Cardiac muscle cell (in vitro differentiated cells and primary cell): ENCODE measurements at regions not wholly inside any gene's neighbourhood (a gene's known extent, or its start where the extent isn't known, plus 50 kb on each side); places are given as distances from the start of the nearest gene placed in this dataset.

Experiments used
- DNase-seq, 2 donors: peaks; one replicate each; pipeline versions ENCODE4 v3.0.0 to v3.0.0-alpha.2; 2010 to 2017; ENCODE audit warnings: low read depth in 1 of 2, low spot score in 1 of 2
- H3K27ac ChIP-seq: fragments of 200-600 bp; sonication (generic); 2 replicates; pipeline ENCODE4 v1.5.1; 2016
- H3K27me3 ChIP-seq: fragments of 200-600 bp; sonication (generic); 2 replicates; pipeline ENCODE4 v1.6.0; 2016; ENCODE audit warnings: control low read depth
- H3K36me3 ChIP-seq: fragments of 200-600 bp; sonication (generic); 2 replicates; pipeline ENCODE4 v1.5.1; 2016; ENCODE audit warnings: control low read depth
- H3K4me1 ChIP-seq: fragments of 200-600 bp; sonication (generic); 2 replicates; pipeline ENCODE4 v1.8.1; 2017; ENCODE audit warnings: low read depth, mild to moderate bottlenecking, mixed run types
- H3K4me3 ChIP-seq: fragments of 200-600 bp; sonication (generic); 2 replicates; pipeline ENCODE4 v1.5.1; 2016; ENCODE audit warnings: mild to moderate bottlenecking
- H3K9me3 ChIP-seq: fragments of 200-600 bp; sonication (generic); 2 replicates; pipeline ENCODE4 v1.5.1; 2017; ENCODE audit warnings: low read depth, mild to moderate bottlenecking, control low read depth
- CTCF ChIP-seq: IDR thresholded peaks from 2 replicates; pipeline ENCODE4 v1.5.1; 2012; ENCODE audit warnings: low read depth, mild to moderate bottlenecking, low read length

DNA sequence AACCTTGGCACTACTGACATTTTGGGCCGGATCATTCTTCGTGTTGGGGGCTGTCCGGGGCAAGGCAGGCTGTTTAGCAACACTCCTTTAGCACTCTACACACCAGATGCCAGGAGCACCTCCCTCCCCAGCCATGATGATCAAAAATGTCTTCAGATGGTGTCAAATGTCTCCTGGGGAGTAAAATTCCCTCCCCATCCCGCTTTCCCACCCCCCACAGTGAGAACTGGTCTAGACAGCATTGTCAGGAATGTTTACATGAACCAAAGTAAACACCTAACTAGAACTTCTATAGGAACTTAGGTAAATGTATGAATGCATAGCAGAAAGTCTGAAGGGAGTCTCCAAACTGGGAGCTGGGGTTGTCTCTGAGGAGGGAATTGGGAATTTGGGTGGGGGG lies 70.0 kb upstream of the TOP1 start:
- no peaks in the 10 kb centered on the region for H3K4me1 ChIP-seq
- H3K9me3 ChIP-seq = no peaks in the 10 kb centered on the region
- H3K27ac ChIP-seq = no peak overlapping the region
- no peak for DNase-seq
- H3K4me3 ChIP-seq = no peak overlapping the region
- H3K27me3 ChIP-seq = no peaks in the 10 kb centered on the region
- no peak for TF ChIP-seq CTCF
- no peaks in the 10 kb centered on the region for H3K36me3 ChIP-seq

DNA sequence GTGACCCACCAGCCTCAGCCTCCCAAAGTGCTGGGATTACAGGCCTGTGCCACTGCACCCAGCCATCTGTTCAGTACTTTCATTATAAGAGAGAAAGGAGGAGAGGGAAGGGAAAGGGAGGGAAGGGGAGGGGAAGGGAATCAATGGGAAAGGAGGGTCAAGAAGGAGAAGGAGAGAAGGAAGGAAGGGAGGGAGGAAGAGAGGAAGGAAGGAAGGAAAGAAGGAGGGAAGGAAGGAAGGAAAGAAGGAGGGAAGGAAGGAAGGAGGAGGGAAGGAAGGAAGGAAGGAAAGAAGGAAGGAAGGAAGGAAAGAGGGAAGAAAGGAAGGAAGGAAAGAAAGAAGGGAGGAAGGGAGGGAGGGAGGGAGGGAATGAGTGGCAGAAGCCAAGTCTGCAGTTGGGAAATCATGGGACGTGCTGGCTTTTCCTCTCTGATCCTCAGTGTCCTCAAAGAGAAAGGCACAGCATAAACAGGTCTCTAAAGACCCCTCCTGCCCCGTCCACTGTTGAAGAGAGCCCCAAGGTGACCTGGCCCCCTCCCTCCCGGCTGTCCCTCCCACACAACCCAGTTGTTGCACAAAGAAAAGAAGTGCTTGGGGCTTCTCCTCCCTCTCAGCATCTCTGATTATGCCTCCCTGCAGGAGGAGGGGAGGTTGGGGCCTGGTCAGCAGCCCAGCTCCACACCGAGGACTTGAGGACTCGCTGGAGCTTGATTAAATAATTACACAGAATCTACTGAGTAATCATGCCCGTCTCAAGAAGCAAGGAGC lies 69.1 kb upstream of the TOP1 start:
- no peak for DNase-seq
- Histone ChIP-seq H3K27ac (no peak overlapping the region), H3K36me3 (no peaks in the 10 kb centered on the region), H3K4me3 (no peak overlapping the region), H3K4me1 (no peaks in the 10 kb centered on the region), H3K9me3 (no peaks in the 10 kb centered on the region), H3K27me3 (no peaks in the 10 kb centered on the region)
- no peak for TF ChIP-seq CTCF

DNA sequence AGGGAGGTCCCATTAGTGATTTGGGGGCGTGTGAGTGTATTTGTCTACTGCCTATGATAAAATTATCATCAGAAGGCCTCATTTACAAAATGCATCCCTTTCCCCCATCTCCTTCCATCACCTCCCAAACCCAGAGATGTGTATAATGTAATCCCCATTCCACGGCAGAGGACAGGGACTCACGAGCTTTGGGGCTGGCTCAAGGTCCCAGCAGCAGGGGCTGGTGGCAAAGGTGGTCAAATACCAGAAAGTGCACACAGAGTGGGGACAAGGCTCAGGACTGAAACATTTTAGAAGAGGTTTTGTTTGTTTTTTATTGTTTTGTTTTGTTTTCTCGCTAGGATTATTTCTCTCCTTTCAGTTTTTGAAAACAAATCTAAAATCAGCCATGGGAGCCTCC lies 68.5 kb upstream of the TOP1 start:
- DNase-seq = no peak
- TF ChIP-seq CTCF = no peak
- no peaks in the 10 kb centered on the region for H3K4me1 ChIP-seq
- H3K27me3 ChIP-seq = no peaks in the 10 kb centered on the region
- H3K9me3 ChIP-seq = no peaks in the 10 kb centered on the region
- no peaks in the 10 kb centered on the region for H3K36me3 ChIP-seq
- H3K27ac ChIP-seq = no peak overlapping the region
- no peak overlapping the region for H3K4me3 ChIP-seq

DNA sequence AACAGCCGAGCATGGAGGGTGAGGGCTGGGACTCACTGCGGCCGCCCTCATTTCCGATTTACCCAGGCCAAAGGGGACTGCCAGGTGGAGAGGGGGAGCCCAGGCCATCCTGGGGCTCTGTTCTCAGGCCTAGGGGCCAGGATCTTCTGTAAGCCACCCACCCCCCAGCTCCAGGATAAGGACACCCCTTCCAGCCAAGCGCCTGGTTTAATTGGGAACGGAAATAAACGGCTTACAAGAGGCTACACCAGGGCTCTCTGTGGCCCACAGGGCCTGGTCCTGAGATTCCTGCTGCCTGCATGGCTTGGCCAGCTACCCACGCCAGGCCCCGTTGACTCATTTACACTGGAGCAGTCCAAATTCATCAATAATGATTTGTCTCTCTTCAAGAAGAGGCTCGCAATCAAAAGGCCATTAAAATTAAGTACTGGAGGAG lies 68.1 kb upstream of the TOP1 start:
- Histone ChIP-seq H3K4me3 (no peak overlapping the region), H3K4me1 (no peaks in the 10 kb centered on the region), H3K27me3 (no peaks in the 10 kb centered on the region), H3K27ac (no peak overlapping the region), H3K36me3 (no peaks in the 10 kb centered on the region), H3K9me3 (no peaks in the 10 kb centered on the region)
- no peak for DNase-seq
- TF ChIP-seq CTCF = no peak

- no peak for DNase-seq
- no peak for TF ChIP-seq CTCF
- Histone ChIP-seq H3K27me3 (no peaks in the 10 kb centered on the region), H3K4me3 (no peak overlapping the region), H3K4me1 (no peaks in the 10 kb centered on the region), H3K27ac (no peak overlapping the region), H3K9me3 (no peaks in the 10 kb centered on the region), H3K36me3 (no peaks in the 10 kb centered on the region)
Measured at GRCh38 chr20:40961176-40961575, 67.4 kb upstream of the TOP1 start.
